Kidney (tissue), 13 donors: ENCODE measurements at regions not wholly inside any gene's neighbourhood (a gene's known extent, or its start where the extent isn't known, plus 50 kb on each side); places are given as distances from the start of the nearest gene placed in this dataset.

Experiments used
- DNase-seq, 5 donors: peaks; one replicate each; pipeline ENCODE4 v3.0.0-alpha.2; 2013 to 2020
- FAIRE-seq: peaks from 2 replicates; lab custom pipeline; 2012; peaks lifted over from hg19 to GRCh38; lab: Jason Lieb, UNC
- H3K27ac ChIP-seq, 2 donors: one replicate each; pipeline ENCODE4 v1.7.0; 2013; ENCODE audit warnings: low read depth in 2 of 2, low read length in 2 of 2, inconsistent platforms in 1 of 2
- H3K27me3 ChIP-seq: one replicate; pipeline ENCODE4 v1.7.1; 2013; ENCODE audit warnings: low read length, inconsistent platforms; ENCODE audit not compliant: control insufficient read depth, insufficient read depth
- H3K36me3 ChIP-seq, 3 donors: one replicate each; pipeline versions ENCODE4 v1.7.0 to v1.7.1; 2013; ENCODE audit warnings: low read length in 3 of 3, control low read depth in 1 of 3, inconsistent platforms in 1 of 3; ENCODE audit not compliant: insufficient read depth in 3 of 3, control insufficient read depth in 2 of 3
- H3K4me1 ChIP-seq, 3 donors: one replicate each; pipeline versions ENCODE4 v1.7.0 to v1.7.1; 2013; ENCODE audit warnings: low read length in 3 of 3, inconsistent platforms in 1 of 3, low read depth in 1 of 3; ENCODE audit not compliant: control insufficient read depth in 2 of 3, insufficient read depth in 2 of 3
- H3K4me3 ChIP-seq, 3 donors: one replicate each; pipeline versions ENCODE4 v1.7.0 to v1.8.1; 2013; ENCODE audit warnings: low read length in 3 of 3, control low read depth in 1 of 3, inconsistent platforms in 1 of 3
- H3K9ac ChIP-seq, 3 donors: one replicate each; pipeline versions ENCODE4 v1.7.0 to v1.7.1; 2013; ENCODE audit warnings: low read length in 3 of 3, control low read depth in 1 of 3, inconsistent platforms in 1 of 3
- H3K9me3 ChIP-seq, 3 donors: one replicate each; pipeline versions ENCODE4 v1.7.0 to v1.7.1; 2013; ENCODE audit warnings: low read length in 3 of 3, control low read depth in 1 of 3, inconsistent platforms in 1 of 3; ENCODE audit not compliant: control insufficient read depth in 2 of 3, insufficient read depth in 1 of 3
- CTCF ChIP-seq: IDR thresholded peaks from 3 replicates; pipeline ENCODE4 v1.5.1; 2012; ENCODE audit warnings: mild to moderate bottlenecking, moderate library complexity, borderline replicate concordance; ENCODE audit not compliant: insufficient read depth; ENCODE audit errors: extremely low read depth
- intact Hi-C: fragments of 100-400 bp; cut with DNase I; formaldehyde crosslinking; loops from one replicate; pipeline ENCODE4 v1.11.1; 2022
- donor health status: control.
- donor health status: control.
- donor health status: control.
- donor health status: control.
- donor health status: control.
- donor health status: DM: yes; HTN: yes; CAD: no.
- donor health status: Normal renal cell carcinoma (clear cell type).

GRCh38 chr11:105492010-105492409 lies 117.9 kb upstream of the GRIA4 start:
- H3K36me3 ChIP-seq: no peaks in the 10 kb centered on the region
- H3K4me1 ChIP-seq: no peaks in the 10 kb centered on the region
- no peaks in the 10 kb centered on the region for H3K9me3 ChIP-seq
- H3K4me3 ChIP-seq: no peak overlapping the region
- no peak overlapping the region for H3K27ac ChIP-seq
- H3K9ac ChIP-seq: no peak overlapping the region
- H3K27me3 ChIP-seq: no peaks in the 10 kb centered on the region
- no peak for TF ChIP-seq CTCF
- intact Hi-C loops: no loop called here
- no peak for FAIRE-seq
- DNase-seq: no peak

GRCh38 chr11:105491394-105491793 lies 118.5 kb upstream of the GRIA4 start:
- Histone ChIP-seq H3K4me3 (no peak overlapping the region), H3K36me3 (no peaks in the 10 kb centered on the region), H3K4me1 (no peaks in the 10 kb centered on the region), H3K9me3 (no peaks in the 10 kb centered on the region), H3K9ac (no peak overlapping the region), H3K27me3 (no peaks in the 10 kb centered on the region), H3K27ac (no peak overlapping the region)
- no peak for DNase-seq
- TF ChIP-seq CTCF: no peak
- no peak for FAIRE-seq
- intact Hi-C loops: no loop called here

GRCh38 chr11:105490333-105490732 lies 119.5 kb upstream of the GRIA4 start:
- TF ChIP-seq CTCF: no peak
- FAIRE-seq (no peak), DNase-seq (no peak)
- H3K9me3 ChIP-seq: no peaks in the 10 kb centered on the region
- intact Hi-C loops: no loop called here
- H3K36me3 ChIP-seq: no peaks in the 10 kb centered on the region
- H3K27ac ChIP-seq: no peak overlapping the region
- no peak overlapping the region for H3K9ac ChIP-seq
- H3K4me1 ChIP-seq: no peaks in the 10 kb centered on the region
- H3K4me3 ChIP-seq: no peak overlapping the region
- no peaks in the 10 kb centered on the region for H3K27me3 ChIP-seq

GRCh38 chr11:105489446-105489845 lies 120.4 kb upstream of the GRIA4 start:
- Histone ChIP-seq H3K27ac (no peak overlapping the region), H3K9me3 (no peaks in the 10 kb centered on the region), H3K36me3 (no peaks in the 10 kb centered on the region), H3K9ac (no peak overlapping the region), H3K4me1 (no peaks in the 10 kb centered on the region), H3K27me3 (no peaks in the 10 kb centered on the region), H3K4me3 (peak overlapping the region in 1 of 3 donors; percentile 10)
- intact Hi-C loops: no loop called here
- FAIRE-seq: no peak
- DNase-seq: peak in 4 of 5 donors; percentile 33 to 75 (median 62)
- TF ChIP-seq CTCF: no peak
